GM23248 (cell line): ENCODE measurements at regions not wholly inside any gene's neighbourhood (a gene's known extent, or its start where the extent isn't known, plus 50 kb on each side); places are given as distances from the start of the nearest gene placed in this dataset.
"Not testable (repeated sequence)": the region's sequence is repeated elsewhere in the genome, so short reads cannot be mapped to it uniquely, and the experiment has no call there.

Source experiments
- DNase-seq: peaks from one replicate; pipeline ENCODE4 v3.0.0-alpha.2; 2015
- H2AFZ ChIP-seq: fragments of 200-600 bp; sonication (generic); 2 replicates; pipeline ENCODE4 v1.6.1; 2016; ENCODE audit warnings: antibody characterized with exemption
- H3F3A ChIP-seq: fragments of 200-600 bp; sonication (generic); 2 replicates; pipeline ENCODE4 v1.6.1; 2016; ENCODE audit warnings: mild to moderate bottlenecking, antibody characterized with exemption, mixed run types; ENCODE audit not compliant: insufficient read depth
- H3K27ac ChIP-seq: fragments of 200-600 bp; sonication (generic); 2 replicates; pipeline ENCODE4 v1.5.1; 2016; ENCODE audit warnings: mild to moderate bottlenecking
- H3K27me3 ChIP-seq: fragments of 200-600 bp; sonication (generic); replicated peaks from 2 replicates; pipeline ENCODE4 v1.6.1; 2016; ENCODE audit warnings: mild to moderate bottlenecking; ENCODE audit not compliant: insufficient read depth
- H3K36me3 ChIP-seq: fragments of 200-600 bp; sonication (generic); 2 replicates; pipeline ENCODE4 v1.6.1; 2016; ENCODE audit warnings: low read depth, mild to moderate bottlenecking
- H3K4me1 ChIP-seq: fragments of 200-600 bp; sonication (generic); 2 replicates; pipeline ENCODE4 v1.6.1; 2016; ENCODE audit warnings: mild to moderate bottlenecking; ENCODE audit not compliant: insufficient read depth
- H3K4me2 ChIP-seq: fragments of 200-600 bp; sonication (generic); one replicate; pipeline ENCODE4 v1.6.1; 2016; ENCODE audit warnings: mild to moderate bottlenecking; ENCODE audit not compliant: unreplicated experiment
- H3K4me3 ChIP-seq: fragments of 200-600 bp; sonication (generic); 2 replicates; pipeline ENCODE4 v1.5.1; 2016; ENCODE audit warnings: mild to moderate bottlenecking
- H3K79me2 ChIP-seq: fragments of 200-600 bp; sonication (generic); 2 replicates; pipeline ENCODE4 v1.6.1; 2016; ENCODE audit warnings: mild to moderate bottlenecking; ENCODE audit not compliant: insufficient read depth
- H3K9ac ChIP-seq: fragments of 200-600 bp; sonication (generic); 2 replicates; pipeline ENCODE4 v1.6.1; 2016; ENCODE audit warnings: mild to moderate bottlenecking
- H3K9me2 ChIP-seq: fragments of 200-600 bp; sonication (generic); 2 replicates; pipeline ENCODE4 v1.6.1; 2016; ENCODE audit warnings: mixed run types, mild to moderate bottlenecking, moderate library complexity; ENCODE audit not compliant: insufficient read depth
- H3K9me3 ChIP-seq: fragments of 200-600 bp; sonication (generic); one replicate; pipeline ENCODE4 v1.6.1; 2017; ENCODE audit warnings: low read depth
- H4K20me1 ChIP-seq: fragments of 200-600 bp; sonication (generic); 2 replicates; pipeline ENCODE4 v1.6.0; 2016; ENCODE audit not compliant: insufficient read depth
- EZH2 ChIP-seq: fragments of 200-600 bp; sonication (generic); IDR thresholded peaks from 2 replicates; pipeline ENCODE4 v1.6.1; 2018; ENCODE audit warnings: antibody characterized with exemption, mild to moderate bottlenecking; ENCODE audit not compliant: insufficient read depth, poor library complexity, severe bottlenecking
- EZH2phosphoT487 ChIP-seq: fragments of 200-600 bp; sonication (generic); IDR thresholded peaks from 2 replicates; pipeline ENCODE4 v1.6.1; 2018; ENCODE audit warnings: antibody characterized with exemption, moderate library complexity, mild to moderate bottlenecking, low read depth; ENCODE audit not compliant: insufficient read depth
- WGBS, 2 experiments: methylation state at CpG; one replicate each; pipeline ENCODE4 v1.1.6; 2015 to 2017; ENCODE audit warnings: low lambda C conversion rate in 2 of 2, low coverage in 1 of 2; ENCODE audit errors: missing lambda C conversion rate in 2 of 2; 5-methylcytosine and 5-hydroxymethylcytosine counted together
- in situ Hi-C: fragments of 300-500 bp; cut with MboI; formaldehyde crosslinking; loops from 2 replicates; pipeline ENCODE4 v1.15.0; 2020

GRCh38 chr2:128595763-128596395 lies 277.2 kb upstream of the HS6ST1 start:
- Histone ChIP-seq H3K4me2 (no peak overlapping the region), H3K79me2 (no peaks in the 10 kb centered on the region), H3K9ac (no peak overlapping the region), H3K27me3 (no peaks in the 10 kb centered on the region), H3K9me3 (no peaks in the 10 kb centered on the region), H3K27ac (no peak overlapping the region), H2AFZ (no peak overlapping the region), H3K9me2 (no peaks in the 10 kb centered on the region), H3K4me1 (no peaks in the 10 kb centered on the region), H4K20me1 (no peaks in the 10 kb centered on the region), H3K36me3 (no peaks in the 10 kb centered on the region), H3K4me3 (no peak overlapping the region), H3F3A (no peaks in the 10 kb centered on the region)
- in situ Hi-C loops = no loop called here
- WGBS, 2 experiments = 83 to 90% methylated on average over 13 of the region's 13 CpGs
- TF ChIP-seq EZH2phosphoT487 (no peak), EZH2 (no peak)
- DNase-seq = no peak

DNA sequence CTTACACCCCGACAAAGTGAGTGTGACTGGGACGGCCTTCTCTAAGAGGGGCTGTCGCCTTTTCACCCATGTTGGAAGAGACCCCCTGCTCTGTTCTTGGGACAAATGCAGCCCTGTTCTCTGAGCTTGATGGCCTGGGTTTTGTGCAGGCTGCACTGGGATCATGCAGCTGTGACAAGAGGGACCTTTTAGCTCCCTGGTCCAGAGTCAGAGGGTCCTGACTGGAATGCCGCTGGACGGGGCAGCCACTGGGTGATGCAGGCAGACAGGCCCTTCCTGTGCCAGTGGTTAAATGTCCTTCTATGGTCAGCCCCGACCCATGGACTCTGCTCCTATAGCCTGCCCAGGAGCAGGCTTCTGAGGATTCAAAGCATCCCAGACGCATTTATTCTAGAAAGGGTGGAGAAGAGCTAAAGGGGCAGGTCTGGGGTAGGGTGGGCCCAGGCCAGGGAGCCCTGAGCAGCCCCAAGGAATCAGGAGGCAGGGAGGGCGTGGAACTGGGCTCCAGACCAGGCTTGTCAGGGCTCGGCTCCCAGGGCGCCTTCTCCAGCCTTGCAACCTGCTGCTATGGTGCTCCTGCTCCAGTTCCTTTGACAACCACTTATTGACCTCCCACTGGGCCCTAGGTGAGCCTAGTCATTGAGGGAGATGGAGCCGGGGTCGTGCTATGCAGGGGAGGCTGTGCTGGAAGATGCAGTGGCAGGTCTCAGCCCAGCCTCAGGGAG lies 277.9 kb upstream of the HS6ST1 start:
- in situ Hi-C loops = no loop called here

GRCh38 chr2:128597121-128597762 lies 278.6 kb upstream of the HS6ST1 start:
- no peaks in the 10 kb centered on the region for H3K9me2 ChIP-seq
- no peaks in the 10 kb centered on the region for H3K9me3 ChIP-seq
- H3K79me2 ChIP-seq = no peaks in the 10 kb centered on the region
- H3K9ac ChIP-seq = no peak overlapping the region
- WGBS, 2 experiments = 80 to 82% methylated on average over 9 of the region's 9 CpGs
- in situ Hi-C loops = no loop called here
- no peak overlapping the region for H3K27ac ChIP-seq
- H3K4me1 ChIP-seq = no peaks in the 10 kb centered on the region
- DNase-seq = no peak
- TF ChIP-seq EZH2 (no peak), EZH2phosphoT487 (no peak)
- H3K4me2 ChIP-seq = no peak overlapping the region
- no peak overlapping the region for H2AFZ ChIP-seq
- H3K27me3 ChIP-seq = no peaks in the 10 kb centered on the region
- no peak overlapping the region for H3K4me3 ChIP-seq
- H4K20me1 ChIP-seq = no peaks in the 10 kb centered on the region
- H3K36me3 ChIP-seq = no peaks in the 10 kb centered on the region
- no peaks in the 10 kb centered on the region for H3F3A ChIP-seq

More for the DNA sequence above, 277.9 kb upstream of the HS6ST1 start:
- Histone ChIP-seq H3K36me3 (no peaks in the 10 kb centered on the region), H3K4me3 (no peak overlapping the region), H2AFZ (no peak overlapping the region), H3K9ac (no peak overlapping the region), H3K79me2 (no peaks in the 10 kb centered on the region), H3K27ac (no peak overlapping the region), H3K9me2 (no peaks in the 10 kb centered on the region), H3F3A (no peaks in the 10 kb centered on the region), H4K20me1 (no peaks in the 10 kb centered on the region), H3K4me1 (no peaks in the 10 kb centered on the region), H3K9me3 (no peaks in the 10 kb centered on the region), H3K4me2 (no peak overlapping the region), H3K27me3 (no peaks in the 10 kb centered on the region)
- DNase-seq = no peak
- WGBS, 2 experiments = 81 to 89% methylated on average over 12 of the region's 12 CpGs
- no peak for TF ChIP-seq EZH2phosphoT487
- no peak for TF ChIP-seq EZH2

DNA sequence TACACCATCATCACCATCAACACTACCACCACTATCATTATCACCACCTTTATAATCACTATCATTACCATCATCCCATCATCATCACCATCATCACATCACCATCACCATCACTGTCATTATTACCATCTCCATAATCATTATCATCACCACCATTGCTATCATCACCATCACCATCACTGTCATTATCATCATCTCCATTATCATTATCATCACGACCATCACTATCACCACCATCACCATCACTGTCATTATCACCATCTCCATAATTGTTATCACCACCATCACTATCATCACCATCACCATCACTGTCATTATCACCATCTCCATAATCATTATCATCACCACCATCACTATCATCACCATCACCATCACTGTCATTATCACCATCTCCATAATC lies 279.6 kb upstream of the HS6ST1 start:
- WGBS, 2 experiments = 68 to 82% methylated on average over 1 of the region's 1 CpG
- DNase-seq, H3K27ac ChIP-seq, H3K4me2 ChIP-seq, H3K9me3 ChIP-seq, H2AFZ ChIP-seq, H3F3A ChIP-seq, H3K9ac ChIP-seq, H3K27me3 ChIP-seq, H3K79me2 ChIP-seq, H3K9me2 ChIP-seq, H4K20me1 ChIP-seq, in situ Hi-C loops, H3K36me3 ChIP-seq, H3K4me3 ChIP-seq, H3K4me1 ChIP-seq: not testable (repeated sequence)
